Nephron progenitor cell (in vitro differentiated cells): ENCODE measurements at regions not wholly inside any gene's neighbourhood (a gene's known extent, or its start where the extent isn't known, plus 50 kb on each side); places are given as distances from the start of the nearest gene placed in this dataset.
"Not testable (repeated sequence)": the region's sequence is repeated elsewhere in the genome, so short reads cannot be mapped to it uniquely, and the experiment has no call there.

Source experiments
- DNase-seq: peaks from one replicate; pipeline ENCODE4 v3.0.0; 2021
- H3K27ac Mint-ChIP-seq: 2 replicates; pipeline ENCODE4 v1.8.0; 2021; ENCODE audit warnings: mild to moderate bottlenecking, moderate library complexity, mixed read lengths
- H3K27me3 Mint-ChIP-seq: 2 replicates; pipeline ENCODE4 v1.8.0; 2021; ENCODE audit warnings: mild to moderate bottlenecking, low read depth, mixed read lengths; ENCODE audit not compliant: poor library complexity
- H3K36me3 Mint-ChIP-seq: 2 replicates; pipeline ENCODE4 v1.8.0; 2021; ENCODE audit warnings: low read depth, mixed read lengths
- H3K4me1 Mint-ChIP-seq: 2 replicates; pipeline ENCODE4 v1.8.0; 2021; ENCODE audit warnings: mixed read lengths
- H3K4me3 Mint-ChIP-seq: 2 replicates; pipeline ENCODE4 v1.8.0; 2021; ENCODE audit warnings: mild to moderate bottlenecking, moderate library complexity, mixed read lengths
- H3K9me3 Mint-ChIP-seq: 2 replicates; pipeline ENCODE4 v1.8.0; 2021; ENCODE audit warnings: mild to moderate bottlenecking, moderate library complexity, mixed read lengths
- CTCF ChIP-seq: fragments of 200-600 bp; sonication (generic); IDR thresholded peaks from 2 replicates; pipeline ENCODE4 v1.5.0; 2021; ENCODE audit warnings: antibody characterized with exemption

- no peak for DNase-seq
- peaks cover 4% of the 10 kb centered on the region for H3K27me3 Mint-ChIP-seq
- H3K9me3 Mint-ChIP-seq = peaks cover 3% of the 10 kb centered on the region
- no peak overlapping the region for H3K27ac Mint-ChIP-seq
- peaks cover under 1% of the 10 kb centered on the region for H3K36me3 Mint-ChIP-seq
- no peak for TF ChIP-seq CTCF
- H3K4me3 Mint-ChIP-seq = no peak overlapping the region
- peaks cover 58% of the 10 kb centered on the region for H3K4me1 Mint-ChIP-seq
These were observed 335.0 kb upstream of the ID2 start for GRCh38 chr2:8346706-8347430.

GRCh38 chr2:8348911-8349310, 332.9 kb upstream of the ID2 start:
- not testable (repeated sequence) for H3K27ac Mint-ChIP-seq, H3K36me3 Mint-ChIP-seq, H3K4me3 Mint-ChIP-seq, DNase-seq, H3K27me3 Mint-ChIP-seq
- peaks cover 13% of the 10 kb centered on the region for H3K9me3 Mint-ChIP-seq
- H3K4me1 Mint-ChIP-seq = peaks cover 38% of the 10 kb centered on the region

- peaks cover 8% of the 10 kb centered on the region for H3K27me3 Mint-ChIP-seq
- no peak overlapping the region for H3K4me3 Mint-ChIP-seq
- H3K36me3 Mint-ChIP-seq = no peaks in the 10 kb centered on the region
- H3K27ac Mint-ChIP-seq = no peak overlapping the region
- no peak for TF ChIP-seq CTCF
- DNase-seq = no peak
- H3K4me1 Mint-ChIP-seq = peaks cover 26% of the 10 kb centered on the region
- H3K9me3 Mint-ChIP-seq = peaks cover 27% of the 10 kb centered on the region
These were observed 329.6 kb upstream of the ID2 start for GRCh38 chr2:8352296-8352695.

GRCh38 chr2:8352989-8353388, 328.9 kb upstream of the ID2 start:
- Mint-ChIP-seq H3K27ac (no peak overlapping the region), H3K4me1 (peaks cover 21% of the 10 kb centered on the region), H3K4me3 (no peak overlapping the region), H3K9me3 (peaks cover 27% of the 10 kb centered on the region), H3K27me3 (peaks cover 9% of the 10 kb centered on the region), H3K36me3 (no peaks in the 10 kb centered on the region)
- no peak for TF ChIP-seq CTCF
- no peak for DNase-seq

- Mint-ChIP-seq H3K27me3 (peaks cover 13% of the 10 kb centered on the region), H3K27ac (peak overlapping the region; percentile 46), H3K4me1 (peaks cover 6% of the 10 kb centered on the region), H3K36me3 (no peaks in the 10 kb centered on the region), H3K9me3 (peaks cover 27% of the 10 kb centered on the region), H3K4me3 (no peak overlapping the region)
- TF ChIP-seq CTCF = no peak
- no peak for DNase-seq
These were observed 326.6 kb upstream of the ID2 start for GRCh38 chr2:8355102-8355859.

GRCh38 chr2:8357738-8358518, 323.9 kb upstream of the ID2 start:
- peaks cover 10% of the 10 kb centered on the region for H3K4me1 Mint-ChIP-seq
- H3K4me3 Mint-ChIP-seq = no peak overlapping the region
- H3K27me3 Mint-ChIP-seq = peaks cover 18% of the 10 kb centered on the region
- DNase-seq = no peak
- no peak overlapping the region for H3K27ac Mint-ChIP-seq
- H3K9me3 Mint-ChIP-seq = peaks cover 24% of the 10 kb centered on the region
- no peaks in the 10 kb centered on the region for H3K36me3 Mint-ChIP-seq
- no peak for TF ChIP-seq CTCF
